GM19043 (cell line): ENCODE measurements at regions not wholly inside any gene's neighbourhood (a gene's known extent, or its start where the extent isn't known, plus 50 kb on each side); places are given as distances from the start of the nearest gene placed in this dataset.

ENCODE experiments used
- ATAC-seq: cut with Tn5 transposase; IDR thresholded peaks from one replicate; pipeline ENCODE4 v1.9.1; 2021; ENCODE audit warnings: low read depth; ENCODE audit not compliant: unreplicated experiment

DNA sequence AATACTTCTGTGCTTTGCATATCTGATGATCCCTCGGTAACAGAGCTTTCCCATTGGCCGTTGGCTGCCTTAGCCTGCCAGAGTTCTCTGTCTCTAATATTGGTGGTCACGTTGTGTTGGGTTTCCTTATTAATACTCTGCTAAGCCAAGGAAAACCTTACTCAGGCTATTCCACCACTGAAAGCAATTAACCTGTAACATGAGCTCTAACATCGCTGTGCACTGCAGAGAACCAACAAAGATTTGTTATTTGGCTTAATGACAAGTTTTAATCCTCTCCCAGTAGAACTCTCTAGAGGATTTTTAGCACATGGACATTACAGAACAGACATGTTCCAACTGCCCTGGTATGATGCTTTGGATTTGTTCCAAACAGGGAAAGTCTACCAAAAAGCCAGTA is 825.9 kb upstream of the POU3F3 start:
- no peak for ATAC-seq

DNA sequence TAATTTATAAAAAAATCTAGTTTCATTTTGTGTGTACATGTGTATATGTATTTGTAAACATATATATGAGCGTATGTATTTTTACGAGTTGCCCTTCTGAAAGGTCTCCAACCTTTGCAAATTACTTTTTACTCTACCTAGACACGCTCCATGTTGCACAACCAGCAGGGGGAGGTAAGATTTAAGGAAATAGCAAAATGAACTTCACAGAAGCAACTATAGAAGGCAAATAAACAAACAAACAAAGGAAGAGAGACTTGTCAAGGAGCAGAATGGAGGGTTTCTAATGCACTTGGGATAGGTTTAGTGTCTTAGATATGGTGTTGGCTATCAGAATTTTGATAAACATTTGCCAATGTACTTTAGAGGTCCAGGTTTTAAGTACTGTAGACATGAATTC is 820.5 kb upstream of the POU3F3 start:
- ATAC-seq = no peak

DNA sequence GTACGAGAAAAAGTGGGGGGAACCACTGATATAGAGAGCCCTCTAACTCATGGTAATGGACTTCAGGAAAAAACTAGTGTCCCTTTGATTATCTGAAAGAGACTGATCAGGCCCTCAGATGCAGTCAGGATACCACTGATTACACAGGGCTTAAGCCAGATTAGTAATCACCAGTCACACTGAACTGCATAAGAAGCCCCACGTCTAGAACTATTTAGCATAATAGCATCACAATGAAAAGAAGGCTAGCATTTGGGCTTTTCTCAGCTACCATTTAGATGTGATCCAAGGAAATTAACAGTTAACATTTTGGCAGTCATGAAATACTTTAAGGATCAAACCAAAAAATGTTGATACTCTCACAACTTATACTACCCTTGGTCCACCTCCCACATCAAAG is 813.1 kb upstream of the POU3F3 start:
- no peak for ATAC-seq

DNA sequence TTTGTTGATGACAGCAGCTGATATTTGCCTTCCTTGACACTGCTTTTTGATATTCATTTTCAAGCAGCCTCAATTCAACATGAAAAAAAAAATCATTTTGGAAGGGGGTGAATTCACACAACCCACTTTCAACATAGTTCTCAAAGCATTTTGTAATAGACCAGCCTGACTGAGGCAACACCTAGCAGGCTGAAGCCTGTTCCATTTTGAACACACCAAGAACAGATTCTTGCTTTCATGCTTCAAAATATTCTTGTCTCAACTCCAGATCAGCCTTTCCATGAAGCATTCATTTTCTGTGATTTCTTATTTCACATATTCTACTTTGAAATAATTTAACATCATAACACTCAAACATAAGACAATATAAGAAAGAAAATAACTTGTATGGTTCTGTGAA is 812.6 kb upstream of the POU3F3 start:
- ATAC-seq = no peak

DNA sequence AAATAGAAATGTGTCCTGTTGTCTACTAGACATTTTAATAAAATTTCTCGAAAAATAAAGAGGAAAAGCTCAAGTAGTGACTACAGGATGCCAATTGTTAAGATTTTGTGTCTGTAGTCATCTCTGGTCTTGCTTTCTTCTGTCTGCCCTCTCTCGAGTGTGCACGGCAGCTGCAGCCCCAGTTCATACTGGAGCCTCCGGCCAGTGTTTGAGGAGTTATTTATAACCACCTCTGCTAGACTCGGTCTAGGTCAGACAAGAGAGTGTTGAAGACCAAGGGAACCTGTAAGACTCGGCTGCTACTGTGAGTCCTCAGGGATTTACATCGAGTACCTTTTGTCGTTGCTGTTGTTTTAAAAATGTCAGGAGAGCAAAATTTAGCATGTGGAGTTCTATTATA is 810.1 kb upstream of the POU3F3 start:
- ATAC-seq = no peak

DNA sequence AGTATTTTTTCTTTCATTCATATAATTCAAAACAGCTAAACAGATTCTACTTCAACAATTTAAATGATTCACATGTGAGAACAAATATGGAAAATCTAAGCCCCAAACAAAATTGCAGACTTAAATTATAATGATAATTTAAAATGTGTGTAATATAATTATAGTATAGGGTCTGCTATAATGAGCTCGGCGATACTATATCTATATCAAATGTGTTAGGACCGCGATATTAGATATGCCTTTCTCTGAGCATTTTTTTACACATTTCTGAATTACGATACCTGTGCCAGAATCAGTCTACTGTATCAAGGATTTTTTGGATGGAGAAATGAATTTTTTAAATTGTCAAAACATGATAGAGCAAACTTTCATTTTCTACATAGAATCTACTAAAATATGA is 808.8 kb upstream of the POU3F3 start:
- ATAC-seq = no peak

DNA sequence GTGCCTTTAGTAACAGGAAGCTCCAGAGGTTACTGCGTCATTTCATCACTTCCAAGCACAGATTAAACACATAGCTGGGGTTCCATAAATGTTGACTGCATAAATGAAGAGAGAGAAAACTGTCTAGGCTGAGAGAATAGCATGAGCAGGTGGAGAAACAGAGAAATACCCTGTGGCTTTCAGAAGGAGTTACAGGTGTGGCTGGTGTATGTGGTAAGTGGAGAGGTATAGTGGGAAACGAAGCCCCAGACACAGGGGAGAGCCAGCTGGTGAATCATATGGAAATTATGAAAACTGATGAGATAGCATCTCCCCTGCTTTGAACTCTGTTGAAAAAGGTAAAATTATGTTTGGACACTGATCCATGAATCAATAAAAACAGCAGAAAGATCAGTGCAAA is 807.4 kb upstream of the POU3F3 start:
- no peak for ATAC-seq

DNA sequence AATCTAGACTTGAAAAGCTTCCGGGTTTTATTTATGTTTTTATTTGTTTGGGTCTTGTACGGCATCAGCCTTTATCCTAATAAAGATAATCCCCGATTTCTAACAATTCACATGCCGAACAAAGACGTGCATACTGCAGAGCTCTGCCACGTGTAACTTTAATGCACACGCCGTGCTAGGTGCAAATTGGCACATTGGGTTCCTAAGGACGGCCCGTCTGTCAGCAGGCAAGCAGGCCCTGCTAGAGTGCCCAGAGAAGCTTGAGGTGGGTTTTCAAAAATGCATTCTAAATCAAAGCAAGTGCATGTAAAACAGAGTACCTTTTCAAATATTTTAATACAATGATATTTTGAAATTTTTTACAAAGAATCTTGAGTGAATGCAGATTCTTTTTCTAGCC is 806.4 kb upstream of the POU3F3 start:
- ATAC-seq = no peak

DNA sequence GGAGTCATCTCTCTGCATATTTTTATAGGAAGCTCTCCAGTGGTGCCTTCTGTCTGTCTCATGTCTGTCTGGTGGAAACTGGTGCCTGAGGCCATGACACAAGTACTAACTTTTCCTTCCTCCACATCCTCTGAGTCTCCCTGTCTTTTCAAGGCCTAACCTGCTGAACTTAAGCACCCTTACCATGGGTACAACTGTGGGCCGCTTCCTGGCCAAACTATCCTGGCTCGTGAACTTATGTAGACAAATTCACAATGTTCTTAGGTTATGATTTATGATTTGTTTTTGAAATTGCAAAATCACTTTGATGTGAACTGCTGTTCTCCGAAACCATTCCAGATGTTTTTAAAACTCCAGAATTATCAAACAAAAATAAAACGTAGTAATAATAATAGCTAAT is 804.5 kb upstream of the POU3F3 start:
- ATAC-seq = no peak

DNA sequence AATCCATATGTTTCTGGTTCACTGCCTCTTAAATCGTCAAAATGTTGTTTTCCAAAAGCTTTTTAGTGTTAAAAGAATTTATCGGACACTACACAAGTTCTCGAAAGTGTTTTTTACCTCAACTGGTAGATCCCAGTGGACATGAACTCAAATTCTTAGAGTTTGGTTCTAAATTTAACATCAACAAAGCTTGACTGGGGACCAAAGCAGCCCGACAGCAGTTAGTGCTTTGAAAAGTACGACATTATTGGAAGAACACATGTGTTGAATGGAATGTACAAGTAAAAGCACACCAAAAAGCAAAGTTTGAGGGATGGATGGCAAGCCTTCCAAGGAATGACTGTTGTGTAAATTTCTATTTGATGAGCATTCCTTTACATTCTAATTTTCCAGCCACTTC is 803.9 kb upstream of the POU3F3 start:
- ATAC-seq = no peak

DNA sequence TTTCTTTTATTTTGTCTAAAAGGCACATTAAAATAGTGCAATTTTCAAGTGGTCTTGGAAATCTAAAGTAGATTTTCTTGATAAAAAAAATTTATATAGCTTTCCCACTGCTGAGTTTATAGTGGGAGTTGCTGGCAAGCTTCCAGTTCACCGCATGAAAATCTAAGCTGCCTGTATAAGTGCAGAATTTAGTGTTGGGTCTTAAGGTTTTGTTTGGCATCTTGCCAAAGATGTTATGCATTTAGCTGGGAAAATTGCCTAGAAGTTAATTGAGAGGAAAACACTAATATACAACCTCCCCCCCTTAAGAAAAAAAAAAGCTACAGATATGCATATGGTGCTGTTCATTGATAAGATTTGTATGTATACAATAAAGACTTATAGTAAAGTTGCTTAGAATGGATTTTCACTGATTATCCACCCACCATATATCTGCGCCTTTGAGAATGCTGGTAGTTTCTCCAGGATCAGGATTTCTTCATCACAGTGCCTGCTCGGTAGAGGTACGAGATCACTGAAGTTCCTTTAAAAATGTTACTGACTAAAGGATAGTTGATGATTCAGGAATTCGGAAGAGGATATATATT is 803.2 kb upstream of the POU3F3 start:
- ATAC-seq = no peak

DNA sequence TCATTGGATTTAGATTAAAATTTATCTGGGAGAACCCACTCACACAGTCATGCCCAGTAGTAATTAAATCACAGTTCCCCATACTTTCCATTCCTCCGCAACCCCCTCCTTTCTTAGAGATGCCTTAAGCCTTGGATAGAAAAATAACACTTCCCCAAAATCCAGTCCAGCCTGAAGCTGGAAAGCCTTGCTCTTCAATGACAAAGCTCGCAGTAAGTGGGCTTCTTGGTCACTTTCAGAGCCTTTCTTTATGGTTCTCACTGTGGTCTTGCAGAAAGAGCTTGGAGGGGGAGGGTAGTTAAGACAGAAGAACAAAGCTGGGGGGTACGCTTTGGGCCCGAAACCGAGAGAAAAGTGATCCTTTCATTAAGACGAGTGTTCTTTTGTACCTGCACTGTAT is 802.1 kb upstream of the POU3F3 start:
- no peak for ATAC-seq

DNA sequence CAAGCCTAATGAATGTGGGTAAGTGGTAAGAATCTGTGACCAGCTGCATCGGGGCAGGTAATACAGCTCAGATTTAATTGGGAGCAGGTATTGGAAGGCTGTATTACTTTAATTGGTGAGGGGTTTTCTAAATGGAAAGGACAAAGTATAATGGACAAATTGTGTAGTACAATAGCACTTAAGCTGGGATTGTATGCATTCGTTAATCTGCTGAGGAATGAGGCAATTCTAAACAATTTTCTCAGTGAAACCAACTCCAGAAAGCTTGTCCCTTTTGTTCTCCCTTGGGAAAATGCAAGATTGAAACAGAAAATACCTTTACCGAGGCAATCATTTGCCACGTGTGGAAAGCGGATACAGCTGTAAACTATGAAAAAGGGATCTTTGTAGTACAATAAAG is 801.6 kb upstream of the POU3F3 start:
- no peak for ATAC-seq

DNA sequence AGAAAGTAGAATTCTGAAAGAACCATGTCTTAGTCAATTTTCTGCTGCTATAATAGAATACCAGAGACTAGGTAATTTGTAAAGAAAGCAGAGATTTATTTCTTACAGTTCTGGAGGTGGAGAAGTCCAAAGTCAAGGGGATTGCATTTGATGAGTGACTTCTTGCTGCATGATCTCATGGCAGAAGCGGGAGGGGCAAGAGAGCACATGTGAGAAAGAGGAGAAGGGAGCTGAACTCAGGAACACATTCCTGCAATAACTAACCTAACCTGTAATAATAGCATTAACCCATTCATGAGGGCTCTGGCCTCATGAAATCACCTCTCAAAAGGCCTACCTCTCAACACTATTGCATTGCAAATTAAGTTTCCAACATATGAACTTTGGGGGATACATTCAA is 797.5 kb upstream of the POU3F3 start:
- ATAC-seq = no peak

DNA sequence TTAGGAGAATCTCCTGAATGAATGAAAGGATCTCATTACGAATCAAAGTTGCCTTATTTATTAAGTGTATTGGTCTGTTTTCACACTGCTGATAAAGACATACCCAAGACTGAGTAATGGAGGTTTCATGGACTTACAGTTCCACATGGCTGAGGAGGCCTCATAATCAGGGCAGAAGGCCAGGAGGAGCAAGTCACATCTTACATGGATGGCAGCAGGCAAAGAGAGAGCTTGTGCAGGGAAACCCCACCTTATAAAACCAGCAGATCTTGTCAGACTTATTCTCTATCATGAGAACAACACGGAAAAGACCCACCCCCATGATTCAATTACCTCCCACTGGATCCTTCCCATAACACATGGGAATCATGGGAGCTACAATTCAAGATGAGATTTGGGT is 785.2 kb upstream of the POU3F3 start:
- ATAC-seq = no peak

DNA sequence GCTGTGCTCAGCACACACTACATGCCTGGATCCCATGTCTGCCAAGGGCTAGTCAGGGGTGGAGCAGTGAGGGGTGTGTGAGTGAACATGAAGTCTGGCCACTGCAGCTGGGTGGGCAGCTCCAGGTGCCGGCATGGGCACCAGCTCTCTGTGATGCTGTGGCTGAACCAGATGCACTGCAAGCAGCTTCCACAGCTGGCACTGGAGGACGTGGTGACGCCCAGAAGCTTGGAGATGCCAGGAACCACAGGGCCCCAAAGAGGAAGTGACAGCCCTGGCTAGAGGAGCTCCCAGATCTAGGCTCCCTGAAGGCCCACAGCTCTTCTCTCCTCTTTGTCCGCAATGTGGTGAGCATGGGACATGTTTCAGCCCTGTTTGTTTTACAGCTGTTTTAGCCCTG is 776.3 kb upstream of the POU3F3 start:
- no peak for ATAC-seq

DNA sequence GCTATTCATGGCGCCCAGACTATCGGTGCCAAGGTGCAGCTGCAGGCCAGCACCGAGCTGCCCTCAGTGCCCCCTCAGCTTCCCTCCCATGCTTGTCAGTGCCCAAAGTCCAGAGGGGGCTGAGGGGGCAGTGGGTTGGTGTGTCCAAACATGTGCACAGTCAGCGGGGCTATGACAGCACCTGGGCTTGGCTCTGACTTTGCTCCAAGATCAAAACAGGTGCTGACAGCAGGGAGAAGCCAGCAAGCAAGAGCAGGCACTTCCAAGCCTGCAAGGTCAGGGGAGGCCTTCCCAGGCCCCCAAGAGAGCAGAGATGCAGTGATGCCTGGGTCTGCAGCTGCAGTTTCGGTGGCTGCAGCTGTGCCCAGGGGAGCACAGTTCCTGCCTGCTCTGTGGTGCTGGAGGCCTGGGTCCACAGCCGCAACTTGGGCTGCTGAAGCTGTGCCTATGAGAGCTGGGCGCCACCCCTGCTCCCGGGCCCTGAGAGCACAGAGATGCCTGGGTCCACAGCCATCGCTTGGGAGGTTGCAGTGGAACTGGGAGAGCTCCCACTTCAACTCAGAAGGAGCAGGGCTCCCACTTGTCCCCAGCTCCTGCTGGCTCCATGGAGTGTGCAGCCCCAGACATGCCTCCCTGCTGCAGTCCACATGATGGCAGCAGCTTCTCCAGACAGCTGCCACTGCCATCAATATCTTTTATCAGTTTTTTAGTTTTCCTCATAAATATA is 775.3 kb upstream of the POU3F3 start:
- no peak for ATAC-seq

DNA sequence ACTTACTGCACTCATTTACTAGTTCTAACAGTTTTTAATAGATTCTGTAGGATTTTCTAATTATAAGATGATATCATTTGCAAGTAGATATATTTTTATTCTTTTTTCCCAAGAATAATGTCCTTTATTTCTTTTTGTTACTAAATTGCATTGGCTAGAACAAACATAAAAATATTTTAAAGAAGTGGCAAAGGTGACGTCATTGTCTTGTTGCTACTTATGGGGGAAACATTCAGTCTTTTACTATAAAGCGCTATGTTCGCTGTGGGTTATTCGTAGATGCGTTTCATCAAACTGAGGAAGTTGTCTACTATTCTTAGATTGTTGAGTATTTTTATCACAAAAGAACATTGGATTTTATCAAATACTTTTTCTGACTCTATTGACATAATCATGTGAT is 765.2 kb upstream of the POU3F3 start:
- no peak for ATAC-seq

DNA sequence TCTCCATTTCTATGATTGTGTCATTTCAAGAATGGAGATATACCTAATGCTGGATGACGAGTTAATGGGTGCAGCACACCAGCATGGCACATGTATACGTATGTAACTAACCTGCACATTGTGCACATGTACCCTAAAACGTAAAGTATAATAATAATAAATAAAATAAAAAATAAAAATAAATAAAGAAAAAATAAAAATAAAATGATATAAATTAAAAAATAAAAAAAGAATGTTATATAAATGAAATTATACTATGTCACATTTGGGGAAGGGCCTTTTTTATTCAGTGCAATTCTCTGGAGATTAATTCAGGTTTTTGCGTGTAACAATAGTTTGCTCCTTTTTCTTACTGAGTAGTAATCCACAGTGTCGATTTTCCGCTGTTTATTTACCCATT is 763.5 kb upstream of the POU3F3 start:
- ATAC-seq = no peak

DNA sequence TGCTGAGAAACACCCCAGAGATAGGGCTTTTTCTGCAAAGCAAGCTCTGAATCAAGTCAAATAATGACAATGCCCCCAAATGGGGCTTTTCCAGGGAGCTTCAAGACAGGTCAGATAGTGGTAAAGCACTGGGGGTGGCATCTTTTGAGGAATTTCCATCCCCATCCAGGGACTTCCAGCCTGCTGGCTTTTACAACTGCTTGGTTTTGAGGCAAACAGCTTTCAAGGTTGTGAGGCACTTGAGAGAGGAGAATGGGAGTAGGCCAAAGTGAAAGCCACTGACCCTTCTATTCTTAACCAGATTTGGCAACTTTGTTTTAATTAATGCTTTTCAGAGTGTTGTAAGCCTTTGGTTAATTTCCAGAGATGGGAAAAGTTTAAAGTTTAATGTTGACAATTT is 762.0 kb upstream of the POU3F3 start:
- no peak for ATAC-seq

DNA sequence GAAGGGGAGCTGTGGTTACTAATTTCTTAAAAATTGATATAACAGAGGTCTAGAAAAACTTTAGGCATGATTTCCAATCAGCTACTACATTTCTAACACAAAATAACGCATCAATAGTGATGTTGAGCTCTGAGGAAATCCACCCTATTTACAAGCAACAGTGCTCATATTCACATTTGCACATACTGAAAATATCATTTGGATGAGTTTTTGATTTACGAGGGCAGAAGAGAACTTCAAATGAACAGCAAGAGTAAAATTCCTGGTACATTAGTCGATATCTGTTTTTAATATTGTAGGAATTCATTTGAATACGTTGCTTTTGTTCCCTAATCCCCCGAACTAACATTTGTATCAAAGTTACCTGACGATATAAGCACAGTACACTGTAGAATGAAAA is 761.0 kb upstream of the POU3F3 start:
- ATAC-seq = no peak

DNA sequence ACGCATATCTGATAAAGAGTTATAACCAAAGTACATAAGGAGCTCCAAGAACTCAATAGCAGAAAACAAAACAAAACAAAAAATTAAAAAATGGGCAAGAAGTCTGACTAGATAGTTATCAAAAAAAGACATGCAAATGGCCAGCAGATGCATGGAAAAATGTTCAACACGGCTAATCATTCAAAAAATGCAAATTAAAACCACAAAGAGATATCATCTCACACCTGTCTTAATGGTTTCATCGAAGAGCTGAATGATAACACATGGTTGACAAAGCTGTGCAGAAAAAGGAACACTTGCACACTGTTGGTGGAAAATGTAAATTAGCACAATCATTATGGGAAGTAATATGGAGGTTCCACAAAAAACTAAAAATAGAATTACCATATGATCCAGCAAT is 751.3 kb upstream of the POU3F3 start:
- ATAC-seq = no peak

DNA sequence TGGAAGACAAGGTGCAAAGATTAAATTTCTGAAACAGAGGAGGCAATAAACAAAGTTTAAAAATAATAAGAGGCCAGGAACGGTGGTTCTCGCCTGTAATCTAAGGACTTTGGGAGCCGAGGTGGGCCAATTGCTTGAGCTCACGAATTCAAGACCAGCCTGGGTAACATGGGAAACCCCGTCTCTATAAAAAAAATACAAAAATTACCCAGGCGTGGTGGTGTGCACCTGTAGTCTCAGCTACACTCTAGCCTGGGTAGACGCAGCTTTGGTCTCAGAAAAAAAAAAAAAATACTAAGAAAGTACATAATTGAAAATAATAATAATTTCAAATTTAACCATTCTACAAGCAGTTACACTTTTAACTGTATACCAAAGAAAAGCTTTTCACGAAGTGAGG is 744.6 kb upstream of the POU3F3 start:
- no peak for ATAC-seq
